GM12872 (cell line): ENCODE measurements at regions not wholly inside any gene's neighbourhood (a gene's known extent, or its start where the extent isn't known, plus 50 kb on each side); places are given as distances from the start of the nearest gene placed in this dataset.

Source experiments
- TF ChIP-seq, protein P1 (sequence below): IDR thresholded peaks from 3 replicates; pipeline ENCODE4 v1.5.1; 2011; ENCODE audit warnings: low read depth, mild to moderate bottlenecking, low read length, moderate library complexity; ENCODE audit not compliant: insufficient read depth

- TF ChIP-seq, protein P1, sequence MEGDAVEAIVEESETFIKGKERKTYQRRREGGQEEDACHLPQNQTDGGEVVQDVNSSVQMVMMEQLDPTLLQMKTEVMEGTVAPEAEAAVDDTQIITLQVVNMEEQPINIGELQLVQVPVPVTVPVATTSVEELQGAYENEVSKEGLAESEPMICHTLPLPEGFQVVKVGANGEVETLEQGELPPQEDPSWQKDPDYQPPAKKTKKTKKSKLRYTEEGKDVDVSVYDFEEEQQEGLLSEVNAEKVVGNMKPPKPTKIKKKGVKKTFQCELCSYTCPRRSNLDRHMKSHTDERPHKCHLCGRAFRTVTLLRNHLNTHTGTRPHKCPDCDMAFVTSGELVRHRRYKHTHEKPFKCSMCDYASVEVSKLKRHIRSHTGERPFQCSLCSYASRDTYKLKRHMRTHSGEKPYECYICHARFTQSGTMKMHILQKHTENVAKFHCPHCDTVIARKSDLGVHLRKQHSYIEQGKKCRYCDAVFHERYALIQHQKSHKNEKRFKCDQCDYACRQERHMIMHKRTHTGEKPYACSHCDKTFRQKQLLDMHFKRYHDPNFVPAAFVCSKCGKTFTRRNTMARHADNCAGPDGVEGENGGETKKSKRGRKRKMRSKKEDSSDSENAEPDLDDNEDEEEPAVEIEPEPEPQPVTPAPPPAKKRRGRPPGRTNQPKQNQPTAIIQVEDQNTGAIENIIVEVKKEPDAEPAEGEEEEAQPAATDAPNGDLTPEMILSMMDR, result no peak
Measured at GRCh38 chr16:59370717-59371116, 636.6 kb upstream of the GOT2 start.

DNA sequence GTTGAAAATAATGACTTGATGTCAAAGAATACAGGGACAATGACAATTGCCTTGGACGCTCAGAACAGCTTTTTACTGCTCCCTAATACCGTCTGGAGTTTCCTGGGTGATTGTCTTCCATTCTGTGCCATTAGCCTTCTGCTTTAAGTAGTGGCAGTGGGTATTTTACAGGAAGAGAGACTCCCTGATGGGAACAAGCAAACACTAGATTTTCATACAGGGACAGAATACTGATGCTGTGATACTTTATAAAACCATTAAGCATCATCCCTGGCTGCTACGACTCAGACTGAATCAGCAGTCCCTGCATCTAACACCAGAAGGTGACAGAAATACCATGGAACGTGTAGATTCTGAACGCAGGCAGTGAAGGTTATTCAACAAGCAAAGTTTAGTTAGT is 635.4 kb upstream of the GOT2 start:
- TF ChIP-seq, protein P1, result no peak

- TF ChIP-seq, protein P1, result no peak
Measured at GRCh38 chr16:59368586-59368985, 634.5 kb upstream of the GOT2 start.

DNA sequence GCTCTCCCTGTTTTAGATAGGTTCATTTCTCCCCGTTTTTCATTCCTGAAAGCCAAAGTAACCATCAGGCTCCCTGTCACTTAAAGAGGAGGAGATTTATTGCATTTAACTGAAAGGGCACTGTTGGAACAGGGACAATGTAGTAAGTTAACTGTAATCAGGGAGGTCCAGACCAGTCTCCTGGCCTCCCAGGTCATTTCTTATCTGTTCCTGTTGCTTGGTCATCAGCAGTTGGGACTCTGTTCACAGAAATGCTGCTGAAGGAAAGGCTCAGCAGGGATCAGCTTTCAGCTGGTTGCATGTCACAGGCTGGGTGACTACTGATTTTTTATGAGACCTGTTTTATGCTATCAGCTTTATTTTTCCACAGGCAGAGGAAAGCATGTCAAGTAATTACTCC is 622.6 kb upstream of the GOT2 start:
- TF ChIP-seq, protein P1, result no peak

- TF ChIP-seq, protein P1, result no peak
Measured at GRCh38 chr16:59356144-59356543, 622.0 kb upstream of the GOT2 start.

DNA sequence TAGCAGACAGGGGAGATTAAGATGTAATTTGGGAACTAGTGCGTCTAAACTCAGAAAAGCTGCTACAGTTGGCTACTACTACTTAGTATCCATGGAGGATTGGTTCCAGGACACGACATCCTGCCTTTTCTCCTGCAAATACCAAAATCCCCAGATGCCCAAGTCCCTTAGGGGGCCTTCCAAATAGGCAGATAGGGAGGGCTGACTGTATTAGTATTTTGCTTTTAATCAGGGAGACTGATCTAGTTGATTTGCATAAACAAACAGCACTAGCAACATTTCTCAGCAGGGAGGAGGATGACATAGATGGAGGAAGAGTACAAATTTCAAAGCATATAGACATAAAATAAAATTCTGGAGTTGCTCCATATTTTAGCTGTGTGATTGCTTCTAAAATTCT is 621.6 kb upstream of the GOT2 start:
- TF ChIP-seq, protein P1, result no peak

DNA sequence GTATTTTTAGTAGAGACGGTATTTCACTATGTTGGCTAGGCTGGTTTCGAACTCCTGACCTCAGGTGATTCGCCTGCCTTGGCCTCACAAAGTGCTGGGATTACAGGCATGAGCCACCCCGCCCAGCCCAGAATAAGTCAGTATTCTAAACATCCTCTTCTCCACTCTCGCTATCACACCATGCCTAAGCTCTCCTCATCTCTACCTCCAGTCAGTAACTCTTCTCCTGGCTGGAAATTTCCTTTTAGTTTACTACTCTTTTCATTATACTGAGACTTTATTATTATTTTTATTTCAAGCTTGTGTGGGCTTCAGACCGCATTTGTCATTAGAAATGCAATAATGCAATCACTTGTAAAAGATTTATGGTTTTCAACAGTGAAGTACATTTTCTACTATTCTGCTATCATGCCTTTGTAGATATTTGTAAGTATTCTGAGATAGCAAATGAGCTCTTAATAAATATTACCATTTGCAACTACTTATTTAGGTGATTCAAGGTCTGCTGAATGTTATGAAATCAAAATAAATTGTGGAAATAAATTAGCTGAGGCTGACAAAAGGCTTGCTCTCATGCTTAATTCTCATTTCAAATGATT is 617.3 kb upstream of the GOT2 start:
- TF ChIP-seq, protein P1, result no peak
